Tibial nerve (tissue), 4 donors: ENCODE measurements at regions not wholly inside any gene's neighbourhood (a gene's known extent, or its start where the extent isn't known, plus 50 kb on each side); places are given as distances from the start of the nearest gene placed in this dataset.

Source experiments
- DNase-seq, 2 donors: peaks; one replicate each; pipeline ENCODE4 v3.0.0-alpha.2; 2019; ENCODE audit warnings: low spot score in 2 of 2
- H3K27ac ChIP-seq, 4 donors: fragments of 200-600 bp; sonication (generic) in 3 of 4; one replicate each; pipeline ENCODE4 v1.5.1; 2017 to 2019; ENCODE audit warnings: mild to moderate bottlenecking in 1 of 4
- H3K27me3 ChIP-seq, 2 donors: fragments of 200-600 bp; sonication (generic) in 1 of 2; one replicate each; pipeline versions ENCODE4 v1.5.1 to v1.6.0; 2017 to 2019
- H3K36me3 ChIP-seq, 3 donors: fragments of 200-600 bp; sonication (generic); one replicate each; pipeline ENCODE4 v1.5.1; 2018 to 2019
- H3K4me1 ChIP-seq, 4 donors: fragments of 200-600 bp; sonication (generic) in 3 of 4; one replicate each; pipeline ENCODE4 v1.5.1; 2017 to 2019
- H3K4me3 ChIP-seq, 4 donors: fragments of 200-600 bp; sonication (generic) in 3 of 4; one replicate each; pipeline ENCODE4 v1.5.1; 2017 to 2019; ENCODE audit warnings: mild to moderate bottlenecking in 1 of 4, moderate library complexity in 1 of 4
- H3K9me3 ChIP-seq, 4 donors: fragments of 200-600 bp; sonication (generic) in 3 of 4; one replicate each; pipeline ENCODE4 v1.5.1; 2017 to 2019
- EP300 ChIP-seq, 2 donors: sonication (generic); formaldehyde crosslinking; IDR thresholded peaks; one replicate each; pipeline ENCODE4 v1.6.1; 2017; ENCODE audit warnings: antibody characterized with exemption in 2 of 2, mild to moderate bottlenecking in 1 of 2
- POLR2A ChIP-seq, 2 donors: fragments of 450-650 bp; IDR thresholded peaks; one replicate each; pipeline ENCODE4 v1.6.1; 2017; ENCODE audit warnings: antibody characterized with exemption in 2 of 2, mild to moderate bottlenecking in 2 of 2, moderate library complexity in 2 of 2
- WGBS, 2 donors: methylation state at CpG; one replicate each; pipeline ENCODE4 v1.1.5; 2018; 5-methylcytosine and 5-hydroxymethylcytosine counted together
- TF ChIP-seq, protein P1 (sequence below), 5 experiments: fragments of 200-600 bp in 3 of 5; fragments of 450-650 bp in 2 of 5; sonication (generic) in 3 of 5; IDR thresholded peaks; one replicate each; pipeline ENCODE4 v1.5.1; 2016 to 2019; ENCODE audit warnings: antibody characterized with exemption in 5 of 5, mild to moderate bottlenecking in 3 of 5, moderate library complexity in 2 of 5

DNA sequence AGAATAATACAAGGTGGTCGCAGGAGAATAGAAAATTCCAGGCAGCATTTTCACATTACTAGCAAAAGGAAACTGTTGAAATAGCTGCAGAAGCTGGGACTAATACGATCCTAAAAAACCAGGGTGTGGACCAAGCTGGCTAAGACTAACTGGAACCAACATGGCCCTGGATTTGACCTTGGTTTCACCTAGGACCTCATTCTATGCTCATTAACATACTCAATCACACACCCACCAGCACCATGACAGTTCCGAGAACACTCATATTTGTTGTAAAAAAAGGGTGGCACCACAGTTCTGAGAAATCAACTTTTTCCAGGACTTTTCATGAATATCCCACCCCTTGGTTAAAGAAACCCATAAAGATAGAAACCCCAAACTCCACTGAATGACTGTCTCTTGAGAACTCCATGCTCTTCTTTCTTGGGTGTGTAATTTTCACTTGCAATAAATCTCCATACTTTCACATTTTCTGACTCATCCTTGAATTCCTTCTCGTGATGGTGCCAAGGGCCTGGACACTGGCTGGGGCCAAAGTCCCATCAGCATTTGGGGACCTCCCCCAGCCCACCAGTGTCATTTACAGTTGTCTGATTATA is 164.3 kb upstream of the CHST9 start:
- no peaks in the 10 kb centered on the region for H3K36me3 ChIP-seq
- no peaks in the 10 kb centered on the region for H3K4me1 ChIP-seq
- TF ChIP-seq POLR2A (IDR thresholded peaks at IDR 0.05) (no peak), EP300 (IDR thresholded peaks at IDR 0.05) (no peak)
- TF ChIP-seq, protein P1, sequence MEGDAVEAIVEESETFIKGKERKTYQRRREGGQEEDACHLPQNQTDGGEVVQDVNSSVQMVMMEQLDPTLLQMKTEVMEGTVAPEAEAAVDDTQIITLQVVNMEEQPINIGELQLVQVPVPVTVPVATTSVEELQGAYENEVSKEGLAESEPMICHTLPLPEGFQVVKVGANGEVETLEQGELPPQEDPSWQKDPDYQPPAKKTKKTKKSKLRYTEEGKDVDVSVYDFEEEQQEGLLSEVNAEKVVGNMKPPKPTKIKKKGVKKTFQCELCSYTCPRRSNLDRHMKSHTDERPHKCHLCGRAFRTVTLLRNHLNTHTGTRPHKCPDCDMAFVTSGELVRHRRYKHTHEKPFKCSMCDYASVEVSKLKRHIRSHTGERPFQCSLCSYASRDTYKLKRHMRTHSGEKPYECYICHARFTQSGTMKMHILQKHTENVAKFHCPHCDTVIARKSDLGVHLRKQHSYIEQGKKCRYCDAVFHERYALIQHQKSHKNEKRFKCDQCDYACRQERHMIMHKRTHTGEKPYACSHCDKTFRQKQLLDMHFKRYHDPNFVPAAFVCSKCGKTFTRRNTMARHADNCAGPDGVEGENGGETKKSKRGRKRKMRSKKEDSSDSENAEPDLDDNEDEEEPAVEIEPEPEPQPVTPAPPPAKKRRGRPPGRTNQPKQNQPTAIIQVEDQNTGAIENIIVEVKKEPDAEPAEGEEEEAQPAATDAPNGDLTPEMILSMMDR (IDR thresholded peaks at IDR 0.05) = no peak
- no peaks in the 10 kb centered on the region for H3K9me3 ChIP-seq
- no peak overlapping the region for H3K4me3 ChIP-seq
- no peaks in the 10 kb centered on the region for H3K27me3 ChIP-seq
- H3K27ac ChIP-seq = no peak overlapping the region
- WGBS, 2 donors = 85 to 91% methylated on average over 4 of the region's 4 CpGs
- no peak for DNase-seq

DNA sequence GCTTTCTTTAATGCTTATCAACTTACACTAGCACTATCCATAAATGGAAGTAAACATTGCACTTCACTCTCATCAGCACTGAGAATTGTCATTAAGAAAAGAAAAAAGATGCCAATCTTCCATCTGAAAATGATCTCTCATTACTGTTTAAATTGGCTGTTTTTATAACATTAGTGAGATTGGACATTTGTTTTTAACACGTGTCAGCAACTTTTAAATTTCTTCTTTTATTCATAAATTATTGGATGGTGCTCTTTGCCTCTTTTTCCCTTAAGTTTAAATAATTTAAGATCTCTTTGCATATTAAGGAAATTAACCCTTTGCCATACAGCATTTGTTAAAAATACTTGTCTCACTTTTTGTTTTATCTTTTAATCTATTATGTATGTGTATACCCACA is 146.5 kb upstream of the CHST9 start:
- Histone ChIP-seq H3K36me3 (no peaks in the 10 kb centered on the region), H3K27me3 (no peaks in the 10 kb centered on the region), H3K9me3 (no peaks in the 10 kb centered on the region), H3K4me3 (no peak overlapping the region), H3K27ac (no peak overlapping the region), H3K4me1 (no peaks in the 10 kb centered on the region)
- TF ChIP-seq, protein P1 (IDR thresholded peaks at IDR 0.05) = no peak
- TF ChIP-seq EP300 (IDR thresholded peaks at IDR 0.05) (no peak), POLR2A (IDR thresholded peaks at IDR 0.05) (no peak)
- WGBS, 2 donors = 80 to 84% methylated on average over 1 of the region's 1 CpG
- DNase-seq = no peak

DNA sequence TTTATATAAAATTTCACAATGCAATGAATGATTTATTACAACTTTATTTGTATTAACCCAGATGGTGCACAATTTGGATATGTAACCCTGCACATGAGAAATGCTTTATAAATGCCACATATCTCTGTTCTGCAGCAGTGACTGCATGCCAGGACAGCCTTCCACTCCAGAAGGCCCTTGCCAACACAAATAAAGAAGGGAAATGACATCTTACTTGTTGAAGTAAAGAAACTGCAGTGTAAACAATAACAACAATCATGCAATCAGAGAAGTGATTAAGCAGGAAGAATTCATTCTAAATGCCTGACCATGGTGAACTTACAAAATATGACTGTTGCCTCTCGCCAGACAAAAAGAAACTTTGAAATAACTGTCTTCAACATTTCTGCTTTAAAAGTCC is 129.9 kb upstream of the CHST9 start:
- Histone ChIP-seq H3K4me3 (no peak overlapping the region), H3K36me3 (no peaks in the 10 kb centered on the region), H3K27ac (no peak overlapping the region), H3K9me3 (no peaks in the 10 kb centered on the region), H3K27me3 (no peaks in the 10 kb centered on the region), H3K4me1 (peaks cover 0 to 6% (median 0%) of the 10 kb centered on the region in 4 donors)
- DNase-seq = no peak
- 12 to 22% methylated on average over 1 of the region's 1 CpG for WGBS, 2 donors
- TF ChIP-seq, protein P1 (IDR thresholded peaks at IDR 0.05) = no peak
- no peak for TF ChIP-seq EP300 (IDR thresholded peaks at IDR 0.05)
- TF ChIP-seq POLR2A (IDR thresholded peaks at IDR 0.05) = no peak

DNA sequence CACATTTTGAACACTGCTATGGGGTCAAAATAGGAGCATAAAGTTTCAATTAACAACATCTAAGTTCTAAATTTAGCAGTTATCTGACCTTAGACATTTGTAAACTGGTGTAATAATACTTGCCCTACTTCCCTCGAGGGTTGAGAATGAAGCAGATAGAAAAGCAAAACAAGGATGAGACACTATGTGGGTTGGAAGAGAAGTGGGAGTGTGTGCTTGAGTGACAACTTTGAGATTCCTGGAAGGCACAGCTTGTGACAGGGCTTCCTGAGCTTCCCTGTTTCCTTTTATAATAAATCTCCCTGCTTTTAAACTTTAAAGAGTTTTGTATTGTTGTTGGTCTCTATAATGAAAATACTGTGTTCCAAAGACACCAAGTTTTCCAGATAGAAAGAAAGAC is 128.6 kb upstream of the CHST9 start:
- WGBS, 2 donors = 9 to 18% methylated on average over 1 of the region's 1 CpG
- no peak for DNase-seq
- Histone ChIP-seq H3K36me3 (no peaks in the 10 kb centered on the region), H3K4me1 (peaks cover 0 to 6% (median 0%) of the 10 kb centered on the region in 4 donors), H3K9me3 (no peaks in the 10 kb centered on the region), H3K4me3 (no peak overlapping the region), H3K27ac (no peak overlapping the region), H3K27me3 (no peaks in the 10 kb centered on the region)
- TF ChIP-seq EP300 (IDR thresholded peaks at IDR 0.05) = no peak
- TF ChIP-seq, protein P1 (IDR thresholded peaks at IDR 0.05) = no peak
- TF ChIP-seq POLR2A (IDR thresholded peaks at IDR 0.05) = no peak

DNA sequence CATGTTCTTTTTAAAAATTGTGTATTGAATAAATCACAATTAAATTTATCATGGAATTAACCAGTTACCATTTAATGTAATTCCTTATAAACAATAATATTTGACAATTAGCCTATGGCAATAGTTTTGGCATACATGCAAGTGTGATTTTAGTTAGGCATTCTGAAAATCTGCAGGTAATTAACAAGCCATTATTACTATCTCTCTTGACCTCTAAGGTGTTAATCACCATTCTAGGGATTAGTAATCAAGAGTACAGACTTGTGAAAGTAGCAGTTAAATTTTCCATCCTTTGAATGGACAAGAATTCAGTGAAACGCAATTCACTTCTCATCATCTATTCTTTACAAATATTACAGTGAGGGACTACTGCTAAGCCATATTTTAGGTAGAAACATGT is 127.7 kb upstream of the CHST9 start:
- 77 to 84% methylated on average over 1 of the region's 1 CpG for WGBS, 2 donors
- peaks cover 0 to 6% (median 0%) of the 10 kb centered on the region in 4 donors for H3K4me1 ChIP-seq
- no peak for TF ChIP-seq POLR2A (IDR thresholded peaks at IDR 0.05)
- TF ChIP-seq, protein P1 (IDR thresholded peaks at IDR 0.05) = no peak
- TF ChIP-seq EP300 (IDR thresholded peaks at IDR 0.05) = no peak
- DNase-seq = no peak
- H3K4me3 ChIP-seq = no peak overlapping the region
- H3K27me3 ChIP-seq = no peaks in the 10 kb centered on the region
- H3K27ac ChIP-seq = no peak overlapping the region
- H3K36me3 ChIP-seq = no peaks in the 10 kb centered on the region
- H3K9me3 ChIP-seq = no peaks in the 10 kb centered on the region
